ENCODE measurements at regions not wholly inside any gene's neighbourhood (a gene's known extent, or its start where the extent isn't known, plus 50 kb on each side); places are given as distances from the start of the nearest gene placed in this dataset.

DNA sequence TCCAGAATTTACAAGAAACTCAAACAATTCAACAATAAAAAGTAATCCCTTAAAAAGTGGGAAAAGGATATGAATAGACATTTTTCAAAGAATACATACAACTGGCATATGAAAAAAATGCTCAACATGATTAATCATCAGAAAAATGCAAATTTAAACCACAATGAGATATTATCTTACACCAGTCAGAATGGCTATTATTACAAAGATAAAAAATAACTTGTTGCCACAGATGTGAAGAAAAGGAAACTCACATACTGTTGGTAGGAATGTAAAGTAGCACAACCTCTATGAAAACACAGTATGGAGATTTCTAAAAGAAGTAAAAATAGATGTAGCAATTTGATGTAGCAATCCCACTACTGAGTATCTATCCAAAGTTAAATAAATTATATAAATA, 65.1 kb upstream of the DIAPH2 start:
- no TSS peak for BruUV-seq (replicated peaks)
- H4K20me1 ChIP-seq (ENCODE audit: insufficient read depth, low read length) = no peaks in the 10 kb centered on the region
- H3K79me2 ChIP-seq (ENCODE audit: insufficient read depth, low read length) = no peaks in the 10 kb centered on the region
- no peaks in the 10 kb centered on the region for H3K27me3 ChIP-seq (ENCODE audit: control insufficient read depth in 1 of 2, insufficient read depth in 2 of 2, low read length in 2 of 2)
- no peak overlapping the region for H3K9ac ChIP-seq (ENCODE audit: insufficient read depth, low read depth, low read length)
- no peak overlapping the region for H2AFZ ChIP-seq (ENCODE audit: low read length)
- H3K9me3 ChIP-seq (ENCODE audit: low read length) = no peaks in the 10 kb centered on the region
- no peaks in the 10 kb centered on the region for H3K4me1 ChIP-seq (ENCODE audit: insufficient read depth, low read length)
- intact Hi-C loops (cut with micrococcal nuclease; ENCODE audit: unreplicated experiment) = no loop called here
- FAIRE-seq (no peak), ATAC-seq (no peak), DNase-seq (ENCODE audit: low spot score) (no peak)
- TF ChIP-seq MED13 (CRISPR knock-in tag; IDR thresholded peaks at IDR 0.05) = no peak
- TF ChIP-seq ZC3H4 (CRISPR knock-in tag; IDR thresholded peaks at IDR 0.05; ENCODE audit: borderline replicate concordance) = no peak
- TF ChIP-seq, protein P1, sequence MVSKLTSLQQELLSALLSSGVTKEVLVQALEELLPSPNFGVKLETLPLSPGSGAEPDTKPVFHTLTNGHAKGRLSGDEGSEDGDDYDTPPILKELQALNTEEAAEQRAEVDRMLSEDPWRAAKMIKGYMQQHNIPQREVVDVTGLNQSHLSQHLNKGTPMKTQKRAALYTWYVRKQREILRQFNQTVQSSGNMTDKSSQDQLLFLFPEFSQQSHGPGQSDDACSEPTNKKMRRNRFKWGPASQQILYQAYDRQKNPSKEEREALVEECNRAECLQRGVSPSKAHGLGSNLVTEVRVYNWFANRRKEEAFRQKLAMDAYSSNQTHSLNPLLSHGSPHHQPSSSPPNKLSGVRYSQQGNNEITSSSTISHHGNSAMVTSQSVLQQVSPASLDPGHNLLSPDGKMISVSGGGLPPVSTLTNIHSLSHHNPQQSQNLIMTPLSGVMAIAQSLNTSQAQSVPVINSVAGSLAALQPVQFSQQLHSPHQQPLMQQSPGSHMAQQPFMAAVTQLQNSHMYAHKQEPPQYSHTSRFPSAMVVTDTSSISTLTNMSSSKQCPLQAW (CRISPR knock-in tag; IDR thresholded peaks at IDR 0.05) = no peak
- no peak overlapping the region for H3K4me2 ChIP-seq (ENCODE audit: low read depth, low read length)
- ChIA-PET CTCF (ENCODE audit: low intra/inter-chr PET ratio, low total read pairs) (no interaction called here), POLR2A (no interaction called here)
- in situ Hi-C loops (cut with HindIII; ENCODE audit: extremely low pct_ligation_motif_present, low pct_unique_long_range_greater_than_20kb) = no loop called here
- H3K4me3 ChIP-seq (replicated peaks in 1 of 3; ENCODE audit: insufficient read depth in 1 of 3, low read depth in 2 of 3, low read length in 3 of 3) = no peak overlapping the region
- H3K27ac ChIP-seq (ENCODE audit: extremely low read length, insufficient read depth, low read length) = no peak overlapping the region
- no peaks in the 10 kb centered on the region for H3K36me3 ChIP-seq (replicated peaks in 1 of 2; ENCODE audit: control insufficient read depth in 1 of 2, insufficient read depth in 2 of 2, low read length in 2 of 2)

- Histone ChIP-seq H3K36me3 (replicated peaks in 1 of 2; ENCODE audit: control insufficient read depth in 1 of 2, insufficient read depth in 2 of 2, low read length in 2 of 2) (no peaks in the 10 kb centered on the region), H2AFZ (ENCODE audit: low read length) (no peak overlapping the region), H3K79me2 (ENCODE audit: insufficient read depth, low read length) (no peaks in the 10 kb centered on the region), H3K4me3 (replicated peaks in 1 of 3; ENCODE audit: insufficient read depth in 1 of 3, low read depth in 2 of 3, low read length in 3 of 3) (no peak overlapping the region), H3K4me1 (ENCODE audit: insufficient read depth, low read length) (no peaks in the 10 kb centered on the region), H3K9me3 (ENCODE audit: low read length) (no peaks in the 10 kb centered on the region), H4K20me1 (ENCODE audit: insufficient read depth, low read length) (no peaks in the 10 kb centered on the region), H3K27me3 (ENCODE audit: control insufficient read depth in 1 of 2, insufficient read depth in 2 of 2, low read length in 2 of 2) (no peaks in the 10 kb centered on the region), H3K27ac (ENCODE audit: extremely low read length, insufficient read depth, low read length) (no peak overlapping the region), H3K9ac (ENCODE audit: insufficient read depth, low read depth, low read length) (no peak overlapping the region), H3K4me2 (ENCODE audit: low read depth, low read length) (no peak overlapping the region)
- BruUV-seq (replicated peaks) = no TSS peak
- intact Hi-C loops (cut with micrococcal nuclease; ENCODE audit: unreplicated experiment) = no loop called here
- DNase-seq (ENCODE audit: low spot score) = no peak
- WGBS (ENCODE audit: low lambda C conversion rate) = 15% methylated on average over 1 of the region's 1 CpG
- CTCF ChIA-PET (ENCODE audit: low intra/inter-chr PET ratio, low total read pairs) = no interaction called here
- POLR2A ChIA-PET = no interaction called here
- ATAC-seq = no peak
- no peak for FAIRE-seq
- in situ Hi-C loops (cut with HindIII; ENCODE audit: extremely low pct_ligation_motif_present, low pct_unique_long_range_greater_than_20kb) = no loop called here
- TF ChIP-seq TRAFD1 (CRISPR knock-in tag; IDR thresholded peaks at IDR 0.05; ENCODE audit: borderline replicate concordance) (no peak), KLF16 (CRISPR knock-in tag; IDR thresholded peaks at IDR 0.05) (no peak), ZSCAN30 (CRISPR knock-in tag; IDR thresholded peaks at IDR 0.05) (no peak), SP5 (CRISPR knock-in tag; IDR thresholded peaks at IDR 0.05; ENCODE audit: borderline replicate concordance, low read depth) (no peak), MZF1 (CRISPR knock-in tag; IDR thresholded peaks at IDR 0.05; ENCODE audit: borderline replicate concordance) (no peak), HIVEP1 (CRISPR knock-in tag; IDR thresholded peaks at IDR 0.05) (no peak), ZNF296 (CRISPR knock-in tag; conservative IDR thresholded peaks at IDR 0.05) (no peak), MXD3 (CRISPR knock-in tag; IDR thresholded peaks at IDR 0.05) (no peak), EHMT2 (IDR thresholded peaks at IDR 0.05; ENCODE audit: borderline replicate concordance, low read depth, low read length) (no peak), ZNF10 (CRISPR knock-in tag; IDR thresholded peaks at IDR 0.05; ENCODE audit: borderline replicate concordance, low read depth) (no peak)
- TF ChIP-seq, protein P2, sequence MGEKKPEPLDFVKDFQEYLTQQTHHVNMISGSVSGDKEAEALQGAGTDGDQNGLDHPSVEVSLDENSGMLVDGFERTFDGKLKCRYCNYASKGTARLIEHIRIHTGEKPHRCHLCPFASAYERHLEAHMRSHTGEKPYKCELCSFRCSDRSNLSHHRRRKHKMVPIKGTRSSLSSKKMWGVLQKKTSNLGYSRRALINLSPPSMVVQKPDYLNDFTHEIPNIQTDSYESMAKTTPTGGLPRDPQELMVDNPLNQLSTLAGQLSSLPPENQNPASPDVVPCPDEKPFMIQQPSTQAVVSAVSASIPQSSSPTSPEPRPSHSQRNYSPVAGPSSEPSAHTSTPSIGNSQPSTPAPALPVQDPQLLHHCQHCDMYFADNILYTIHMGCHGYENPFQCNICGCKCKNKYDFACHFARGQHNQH (CRISPR knock-in tag; IDR thresholded peaks at IDR 0.05) = no peak
These were observed 62.8 kb upstream of the DIAPH2 start for GRCh38 chrX:96621811-96622210.
